22Rv1 (cell line): ENCODE measurements at regions not wholly inside any gene's neighbourhood (a gene's known extent, or its start where the extent isn't known, plus 50 kb on each side); places are given as distances from the start of the nearest gene placed in this dataset.

Source experiments
- H3K27ac ChIP-seq: fragments of 450-650 bp; 2 replicates; pipeline ENCODE4 v1.5.1; 2017
- ZFX ChIP-seq: fragments of 450-650 bp; IDR thresholded peaks from 2 replicates; pipeline ENCODE4 v1.6.1; 2017; ENCODE audit warnings: antibody characterized with exemption, borderline replicate concordance
- TF ChIP-seq, protein P1 (sequence below): fragments of 450-650 bp; IDR thresholded peaks from 2 replicates; pipeline ENCODE4 v1.5.1; 2017; ENCODE audit warnings: mild to moderate bottlenecking

DNA sequence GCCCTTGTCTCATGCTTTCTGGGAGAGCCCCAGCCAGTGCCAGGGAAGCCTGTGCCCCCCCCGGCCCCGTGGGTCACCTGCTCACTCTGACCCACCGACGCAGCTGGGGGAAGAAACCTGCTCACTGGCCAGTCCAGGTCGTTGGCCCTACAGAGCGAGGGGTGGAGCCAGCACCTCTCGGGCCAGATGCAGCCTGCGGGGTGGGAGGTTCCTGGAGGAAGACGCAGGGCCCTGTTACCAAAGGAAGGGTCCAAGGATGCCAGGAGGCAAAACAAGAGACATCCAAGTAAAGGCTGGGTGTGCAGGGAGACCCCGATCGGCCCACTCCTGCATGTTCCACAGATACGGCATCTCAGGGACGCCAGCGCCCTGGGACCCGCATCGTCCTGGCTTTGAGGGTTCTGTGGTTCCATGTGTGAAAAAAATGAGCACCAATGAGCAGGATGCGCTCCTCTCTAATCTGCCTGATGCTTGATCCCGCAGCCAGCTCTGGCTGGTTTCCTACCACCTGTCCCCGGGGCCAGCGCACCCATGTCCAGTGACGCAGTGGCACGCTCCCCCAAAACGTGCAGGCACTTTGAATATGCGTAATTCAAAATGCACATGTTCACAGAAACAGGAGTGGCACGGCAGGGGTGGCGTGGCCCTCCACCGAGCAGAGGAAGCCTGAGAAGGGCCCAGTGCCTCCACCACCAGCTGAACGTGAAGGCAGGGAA is 66.0 kb upstream of the GALNT9 start:
- no peak overlapping the region for H3K27ac ChIP-seq
- TF ChIP-seq, protein P1, sequence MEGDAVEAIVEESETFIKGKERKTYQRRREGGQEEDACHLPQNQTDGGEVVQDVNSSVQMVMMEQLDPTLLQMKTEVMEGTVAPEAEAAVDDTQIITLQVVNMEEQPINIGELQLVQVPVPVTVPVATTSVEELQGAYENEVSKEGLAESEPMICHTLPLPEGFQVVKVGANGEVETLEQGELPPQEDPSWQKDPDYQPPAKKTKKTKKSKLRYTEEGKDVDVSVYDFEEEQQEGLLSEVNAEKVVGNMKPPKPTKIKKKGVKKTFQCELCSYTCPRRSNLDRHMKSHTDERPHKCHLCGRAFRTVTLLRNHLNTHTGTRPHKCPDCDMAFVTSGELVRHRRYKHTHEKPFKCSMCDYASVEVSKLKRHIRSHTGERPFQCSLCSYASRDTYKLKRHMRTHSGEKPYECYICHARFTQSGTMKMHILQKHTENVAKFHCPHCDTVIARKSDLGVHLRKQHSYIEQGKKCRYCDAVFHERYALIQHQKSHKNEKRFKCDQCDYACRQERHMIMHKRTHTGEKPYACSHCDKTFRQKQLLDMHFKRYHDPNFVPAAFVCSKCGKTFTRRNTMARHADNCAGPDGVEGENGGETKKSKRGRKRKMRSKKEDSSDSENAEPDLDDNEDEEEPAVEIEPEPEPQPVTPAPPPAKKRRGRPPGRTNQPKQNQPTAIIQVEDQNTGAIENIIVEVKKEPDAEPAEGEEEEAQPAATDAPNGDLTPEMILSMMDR = no peak
- TF ChIP-seq ZFX = no peak

DNA sequence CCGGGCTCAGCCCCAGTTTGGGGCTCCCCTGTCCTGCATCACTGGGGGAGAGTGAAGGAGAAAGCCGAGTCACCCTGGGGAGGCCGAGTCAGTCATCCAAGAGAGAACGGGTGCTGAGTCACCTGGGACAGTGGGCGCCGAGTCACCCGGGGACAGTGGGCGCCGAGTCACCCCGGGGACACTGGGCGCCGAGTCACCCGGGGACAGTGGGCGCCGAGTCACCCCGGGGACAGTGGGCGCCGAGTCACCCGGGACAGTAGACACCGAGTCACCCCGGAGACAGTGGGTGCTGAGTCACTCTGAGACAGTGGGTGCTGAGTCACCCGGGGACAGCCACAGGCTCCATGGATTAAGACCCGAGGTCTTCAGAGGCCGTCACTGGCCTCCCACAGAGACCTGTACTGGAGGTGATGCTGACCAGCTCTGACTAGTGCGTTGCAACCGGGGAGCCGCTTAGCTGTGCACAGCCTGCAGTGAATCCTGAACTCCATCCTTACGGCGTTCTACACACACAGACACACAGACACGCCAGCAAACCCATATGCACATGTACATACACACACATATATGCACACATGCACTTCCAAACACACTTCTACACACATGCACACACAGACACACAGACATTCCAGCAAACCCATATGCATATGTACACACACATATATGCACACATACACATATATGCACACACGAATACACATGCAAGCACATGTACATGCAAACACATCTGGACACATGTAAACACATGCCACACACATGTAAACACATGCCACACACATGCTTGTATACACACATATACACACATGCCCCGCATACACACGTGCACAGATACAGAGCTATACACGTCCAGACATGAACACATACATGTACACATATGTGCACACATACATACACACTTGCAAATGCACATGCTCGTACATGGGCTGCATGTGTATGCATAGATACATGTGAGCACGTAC is 64.9 kb upstream of the GALNT9 start:
- no peak for TF ChIP-seq ZFX
- TF ChIP-seq, protein P1 = no peak
- H3K27ac ChIP-seq = no peak overlapping the region

DNA sequence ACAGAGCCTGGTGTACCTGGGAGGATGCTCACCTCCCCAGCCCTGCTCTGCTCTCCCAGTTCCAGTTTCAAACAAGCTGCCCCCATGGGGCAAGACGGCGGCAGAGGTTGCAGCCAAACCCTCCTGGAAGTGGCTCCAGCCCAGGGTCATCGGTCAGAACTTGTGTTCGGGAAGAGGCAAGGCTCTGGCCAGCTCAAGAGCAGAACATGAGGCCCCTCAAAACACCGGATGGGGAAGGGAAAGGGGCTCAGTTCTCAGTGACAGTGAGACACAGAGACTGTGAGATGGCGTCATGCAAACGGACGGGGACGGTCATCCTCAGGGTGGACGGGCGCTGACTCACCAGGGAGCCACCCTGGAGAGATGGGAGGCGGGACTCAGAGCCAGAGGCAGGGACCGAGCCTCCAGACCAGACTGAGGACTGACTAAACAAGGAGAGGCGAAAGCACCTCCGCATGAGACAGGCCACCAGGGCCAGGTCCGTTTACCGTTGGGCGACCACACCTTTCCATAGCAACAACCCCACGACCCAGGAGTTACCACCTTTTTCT is 63.9 kb upstream of the GALNT9 start:
- TF ChIP-seq, protein P1 = no peak
- no peak for TF ChIP-seq ZFX
- H3K27ac ChIP-seq = no peak overlapping the region

DNA sequence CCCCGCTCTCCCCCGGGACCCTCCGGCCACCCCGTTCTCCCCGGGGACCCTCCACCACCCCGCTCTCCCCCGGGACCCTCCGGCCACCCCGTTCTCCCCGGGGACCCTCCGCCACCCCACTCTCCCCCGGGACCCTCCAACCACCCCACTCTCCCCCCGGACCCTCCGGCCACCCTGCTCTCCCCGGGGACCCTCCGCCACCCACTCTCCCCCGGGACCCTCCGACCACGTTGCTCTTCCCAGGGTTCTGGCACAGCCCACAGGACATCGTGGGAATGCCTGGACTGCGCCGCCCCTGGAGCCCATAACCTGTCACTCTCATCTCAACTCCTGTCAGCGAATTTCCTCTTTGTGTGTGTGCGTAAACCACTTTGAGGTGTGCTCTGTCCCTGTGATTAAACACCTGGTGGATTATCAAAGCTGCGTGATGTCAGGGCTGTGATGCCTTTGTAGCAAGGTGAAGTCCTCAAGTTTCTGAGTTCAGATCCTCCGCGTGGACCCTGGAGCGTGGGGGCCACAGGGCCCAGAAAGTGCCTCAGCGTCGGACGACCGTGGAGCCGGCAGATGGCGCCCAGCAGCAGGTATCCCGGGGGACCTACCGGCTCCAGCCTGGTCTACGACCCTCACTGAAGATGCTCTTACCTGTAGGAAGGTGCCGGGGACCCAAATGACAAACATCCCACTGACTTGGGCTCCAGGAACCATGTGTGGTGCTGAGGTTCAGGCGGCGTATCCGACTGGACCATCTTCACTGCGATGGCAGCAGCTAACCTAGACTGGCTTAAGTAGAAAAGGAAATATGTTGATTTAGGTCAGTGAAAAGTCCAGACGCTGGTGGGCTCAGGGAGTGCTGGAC is 63.2 kb upstream of the GALNT9 start:
- no peak overlapping the region for H3K27ac ChIP-seq
- TF ChIP-seq, protein P1 = no peak
- no peak for TF ChIP-seq ZFX

DNA sequence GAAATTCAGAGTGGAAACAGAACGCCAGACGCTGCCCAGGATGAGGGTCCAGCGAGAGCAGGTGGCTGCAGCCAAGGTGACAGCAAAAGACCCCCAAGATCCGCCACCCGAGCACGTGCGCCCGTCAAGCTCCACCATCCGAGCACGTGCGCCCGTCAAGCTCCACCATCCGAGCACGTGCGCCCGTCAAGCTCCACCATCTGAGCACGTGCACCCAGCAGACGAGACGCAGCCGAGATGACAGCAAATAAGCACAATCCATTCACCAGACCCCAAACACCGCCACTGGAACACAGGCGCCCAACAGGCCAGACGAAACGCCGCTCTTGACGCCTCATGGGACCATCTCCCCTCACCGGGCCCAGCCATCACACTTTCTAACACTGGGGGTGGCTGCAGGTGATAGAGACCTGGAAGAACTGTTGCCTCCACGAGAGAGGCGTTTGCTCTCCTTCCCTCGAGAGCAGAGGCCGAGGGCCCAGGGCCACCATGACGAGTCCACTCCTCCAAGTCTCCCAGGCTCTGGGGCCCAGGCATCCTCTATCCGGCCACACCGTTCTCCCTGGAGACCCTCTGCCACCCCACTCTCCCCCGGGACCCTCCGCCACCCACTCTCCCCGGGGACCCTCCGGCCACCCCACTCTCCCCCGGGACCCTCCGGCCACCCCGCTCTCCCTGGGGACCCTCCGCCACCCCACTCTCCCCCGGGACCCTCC is 62.1 kb upstream of the GALNT9 start:
- H3K27ac ChIP-seq = no peak overlapping the region
- TF ChIP-seq, protein P1 = no peak
- TF ChIP-seq ZFX = no peak
